GM23338 (cell line): ENCODE measurements at regions not wholly inside any gene's neighbourhood (a gene's known extent, or its start where the extent isn't known, plus 50 kb on each side); places are given as distances from the start of the nearest gene placed in this dataset.

Source experiments
- ATAC-seq: fragments of 200-7000 bp; cut with Tn5 transposase; 3 replicates; pipeline ENCODE4 v1.9.1; 2020
- DNase-seq: peaks from one replicate; pipeline ENCODE4 v3.0.0-alpha.2; 2015; ENCODE audit warnings: low spot score
- H2AFZ ChIP-seq: fragments of 200-600 bp; sonication (generic); 2 replicates; pipeline ENCODE4 v1.8.0; 2016; ENCODE audit warnings: antibody characterized with exemption, mild to moderate bottlenecking, moderate library complexity
- H3F3A ChIP-seq: fragments of 200-600 bp; sonication (generic); replicated peaks from 2 replicates; pipeline ENCODE4 v1.8.0; 2017; ENCODE audit warnings: antibody characterized with exemption, mixed run types, low read depth
- H3K27ac ChIP-seq: fragments of 200-600 bp; sonication (generic); 2 replicates; pipeline ENCODE4 v1.6.1; 2016; ENCODE audit warnings: low read depth
- H3K27me3 ChIP-seq: fragments of 200-600 bp; sonication (generic); 2 replicates; pipeline ENCODE4 v1.8.0; 2016; ENCODE audit warnings: mild to moderate bottlenecking, mixed run types, moderate library complexity; ENCODE audit not compliant: insufficient read depth
- H3K36me3 ChIP-seq: fragments of 200-600 bp; sonication (generic); 2 replicates; pipeline ENCODE4 v1.8.0; 2016; ENCODE audit warnings: mild to moderate bottlenecking; ENCODE audit not compliant: insufficient read depth
- H3K4me1 ChIP-seq: fragments of 200-600 bp; sonication (generic); 2 replicates; pipeline ENCODE4 v1.8.0; 2016; ENCODE audit warnings: mild to moderate bottlenecking, moderate library complexity; ENCODE audit not compliant: insufficient read depth
- H3K4me2 ChIP-seq: fragments of 200-600 bp; sonication (generic); 2 replicates; pipeline ENCODE4 v1.7.1; 2017; ENCODE audit warnings: mixed run types
- H3K4me3 ChIP-seq: fragments of 200-600 bp; sonication (generic); 2 replicates; pipeline ENCODE4 v1.6.1; 2016; ENCODE audit warnings: mixed run types
- H3K79me2 ChIP-seq: fragments of 200-600 bp; sonication (generic); replicated peaks from 2 replicates; pipeline ENCODE4 v1.8.0; 2017; ENCODE audit warnings: mild to moderate bottlenecking; ENCODE audit not compliant: insufficient read depth
- H3K9me2 ChIP-seq: fragments of 200-600 bp; sonication (generic); 2 replicates; pipeline ENCODE4 v1.8.0; 2017; ENCODE audit not compliant: insufficient read depth
- H4K20me1 ChIP-seq: fragments of 200-600 bp; sonication (generic); replicated peaks from 2 replicates; pipeline ENCODE4 v1.8.0; 2017; ENCODE audit warnings: mild to moderate bottlenecking; ENCODE audit not compliant: insufficient read depth
- H3K27ac Mint-ChIP-seq: 2 replicates; pipeline ENCODE4 v1.8.0; 2020; ENCODE audit warnings: inconsistent platforms, mild to moderate bottlenecking, moderate library complexity, mixed read lengths
- H3K27me3 Mint-ChIP-seq: 3 replicates; pipeline ENCODE4 v1.8.0; 2022; ENCODE audit warnings: low read depth, mild to moderate bottlenecking, moderate library complexity, mixed read lengths, inconsistent platforms; ENCODE audit not compliant: insufficient read depth, poor library complexity
- H3K36me3 Mint-ChIP-seq: 3 replicates; pipeline ENCODE4 v1.8.0; 2021; ENCODE audit warnings: low read depth, mild to moderate bottlenecking, inconsistent platforms, moderate library complexity, mixed read lengths
- H3K4me1 Mint-ChIP-seq: 3 replicates; pipeline ENCODE4 v1.8.0; 2020; ENCODE audit warnings: mild to moderate bottlenecking, inconsistent platforms, mixed read lengths
- H3K4me3 Mint-ChIP-seq: 3 replicates; pipeline ENCODE4 v1.8.0; 2021; ENCODE audit warnings: moderate library complexity, mild to moderate bottlenecking, inconsistent platforms, mixed read lengths
- H3K9me3 Mint-ChIP-seq: 3 replicates; pipeline ENCODE4 v1.8.0; 2020; ENCODE audit warnings: moderate library complexity, mild to moderate bottlenecking, inconsistent platforms, mixed read lengths
- CREB1 ChIP-seq: fragments of 250-450 bp; sonication (Bioruptor Pico); IDR thresholded peaks from 2 replicates; pipeline ENCODE4 v1.5.0; 2020; ENCODE audit warnings: low read depth, mild to moderate bottlenecking, moderate library complexity
- EZH2 ChIP-seq: fragments of 200-600 bp; sonication (generic); IDR thresholded peaks from one replicate; pipeline ENCODE4 v1.8.0; 2017; ENCODE audit warnings: antibody characterized with exemption, mild to moderate bottlenecking, low read depth; ENCODE audit not compliant: unreplicated experiment
- EZH2phosphoT487 ChIP-seq: fragments of 200-600 bp; sonication (generic); IDR thresholded peaks from one replicate; pipeline ENCODE4 v1.8.1; 2018; ENCODE audit warnings: antibody characterized with exemption; ENCODE audit not compliant: unreplicated experiment
- JUNB ChIP-seq: IDR thresholded peaks from one replicate; pipeline ENCODE4 v1.6.1; 2016; ENCODE audit warnings: antibody characterized with exemption; ENCODE audit not compliant: unreplicated experiment
- NANOG ChIP-seq: IDR thresholded peaks from 2 replicates; pipeline ENCODE4 v1.6.1; 2016; ENCODE audit warnings: antibody characterized with exemption, borderline replicate concordance
- POLR2AphosphoS5 ChIP-seq: IDR thresholded peaks from 2 replicates; pipeline ENCODE4 v1.6.1; 2016; ENCODE audit warnings: antibody characterized with exemption, low read depth
- REST ChIP-seq: IDR thresholded peaks from one replicate; pipeline ENCODE4 v1.6.1; 2018; ENCODE audit warnings: antibody characterized with exemption; ENCODE audit not compliant: unreplicated experiment
- STAT1 ChIP-seq: IDR thresholded peaks from one replicate; pipeline ENCODE4 v1.6.1; 2016; ENCODE audit warnings: antibody characterized with exemption; ENCODE audit not compliant: unreplicated experiment
- ZNF114 ChIP-seq: fragments of 250-450 bp; sonication (Bioruptor Pico); IDR thresholded peaks from 2 replicates; pipeline ENCODE4 v1.5.0; 2020; ENCODE audit warnings: mild to moderate bottlenecking, moderate library complexity
- ZNF462 ChIP-seq: fragments of 250-450 bp; sonication (Bioruptor Pico); IDR thresholded peaks from 2 replicates; pipeline ENCODE4 v1.5.0; 2020; ENCODE audit warnings: mild to moderate bottlenecking, moderate library complexity

- Histone ChIP-seq H3K9me2 (no peaks in the 10 kb centered on the region), H3K27me3 (no peaks in the 10 kb centered on the region), H3K27ac (no peak overlapping the region), H3K4me2 (no peak overlapping the region), H3F3A (no peaks in the 10 kb centered on the region), H3K36me3 (peaks cover 7% of the 10 kb centered on the region; the same call in 1 of the 2 replicates), H2AFZ (no peak overlapping the region), H3K4me3 (no peak overlapping the region), H3K79me2 (no peaks in the 10 kb centered on the region), H3K4me1 (no peaks in the 10 kb centered on the region), H4K20me1 (no peaks in the 10 kb centered on the region)
- Mint-ChIP-seq H3K4me3 (no peak overlapping the region), H3K4me1 (no peaks in the 10 kb centered on the region; the same call in 2 of the 3 replicates), H3K36me3 (peaks cover 12% of the 10 kb centered on the region; the same call in 1 of the 3 replicates), H3K9me3 (peaks cover 64% of the 10 kb centered on the region), H3K27ac (no peak overlapping the region), H3K27me3 (peaks cover 11% of the 10 kb centered on the region)
- TF ChIP-seq ZNF462 (no peak), ZNF114 (no peak), JUNB (no peak), NANOG (no peak), REST (no peak), POLR2AphosphoS5 (no peak), EZH2 (no peak), STAT1 (no peak), CREB1 (CRISPR knock-in tag) (no peak), EZH2phosphoT487 (no peak)
- DNase-seq (no peak), ATAC-seq (peak; percentile 47)
Observed at GRCh38 chr1:4150262-4150661, 250.2 kb upstream of the C1orf174 start.
